ENCODE measurements at regions not wholly inside any gene's neighbourhood (a gene's known extent, or its start where the extent isn't known, plus 50 kb on each side); places are given as distances from the start of the nearest gene placed in this dataset.

GRCh38 chr6:165987483-165988301 is 180.0 kb downstream of the TBXT start:
- TF ChIP-seq CTCF (IDR thresholded peaks at IDR 0.05; ENCODE audit: borderline replicate concordance, extremely low read depth, low read length, poor library complexity, severe bottlenecking) (no peak), EZH2 (IDR thresholded peaks at IDR 0.05; ENCODE audit: borderline replicate concordance, low read depth, low read length, severe bottlenecking) (no peak)

Data from DND-41 (cell line).